ACHN (cell line): ENCODE measurements at regions not wholly inside any gene's neighbourhood (a gene's known extent, or its start where the extent isn't known, plus 50 kb on each side); places are given as distances from the start of the nearest gene placed in this dataset.
"Not testable (repeated sequence)": the region's sequence is repeated elsewhere in the genome, so short reads cannot be mapped to it uniquely, and the experiment has no call there.

ENCODE experiments used
- DNase-seq: peaks from one replicate; pipeline ENCODE4 v3.0.0-alpha.2; 2015
- in situ Hi-C: cut with HindIII; loops from 2 replicates; pipeline ENCODE4 v1.10.0; 2017; ENCODE audit warnings: low sequenced_read_pairs, low pct_ligation_motif_present, low pct_unique_long_range_greater_than_20kb

DNA sequence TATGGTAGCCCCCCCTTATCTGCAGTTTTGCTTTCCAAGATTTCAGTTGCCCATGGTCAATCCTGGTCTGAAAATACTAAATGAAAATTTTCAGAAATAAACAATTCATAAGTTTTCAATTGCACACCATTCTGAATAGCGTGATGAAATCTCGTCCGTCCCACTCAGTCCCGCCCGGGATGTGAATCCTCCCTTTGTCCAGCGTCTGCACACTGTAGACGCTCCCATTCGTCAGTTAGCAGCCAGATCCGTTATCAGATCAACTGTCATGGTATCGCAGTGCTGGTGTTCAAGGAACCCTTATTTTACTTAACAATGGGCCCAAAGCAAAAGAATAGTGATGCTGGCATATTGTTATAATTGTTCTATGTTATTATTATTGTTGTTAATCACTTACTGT lies 98.6 kb downstream of the TMEM215 start:
- in situ Hi-C loops, result no loop called here
- no peak for DNase-seq

DNA sequence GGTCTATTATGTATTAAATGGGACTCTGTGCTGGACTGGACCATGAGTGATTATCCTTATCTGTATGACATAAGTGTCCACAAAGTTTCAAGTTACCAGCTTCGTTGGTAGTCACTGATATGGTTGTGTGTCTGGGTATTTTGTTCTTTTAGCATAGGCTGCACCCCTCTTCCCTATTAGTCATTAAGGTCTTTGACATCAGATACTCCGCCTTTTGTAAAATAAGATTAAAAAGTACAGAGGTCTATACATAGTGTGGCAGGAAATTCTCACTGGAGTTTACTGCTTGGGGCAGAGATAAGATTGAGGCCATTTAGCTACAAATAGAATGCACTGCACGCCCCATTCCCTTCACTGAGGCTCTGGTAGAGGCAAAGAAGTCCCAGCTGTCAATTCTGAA lies 99.4 kb downstream of the TMEM215 start:
- in situ Hi-C loops, result no loop called here
- no peak for DNase-seq

DNA sequence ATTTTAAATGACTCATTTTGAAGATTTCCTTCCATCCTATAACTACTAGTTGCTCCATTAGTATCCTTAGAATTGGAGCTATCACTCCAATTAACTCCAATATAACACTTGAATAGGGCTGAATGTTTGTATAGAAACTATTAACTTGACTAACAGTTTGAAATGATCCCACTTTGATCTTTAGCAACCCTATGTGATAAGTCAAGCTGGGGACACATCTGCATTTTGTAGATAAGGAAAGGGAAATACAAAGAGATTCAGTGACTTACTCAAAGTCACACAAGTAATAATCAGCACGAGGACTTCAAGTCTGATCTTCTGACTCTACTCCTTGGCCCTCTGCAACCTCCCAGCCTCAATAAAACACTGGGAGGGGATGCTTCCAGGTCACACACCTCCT lies 101.1 kb downstream of the TMEM215 start:
- DNase-seq, result no peak
- in situ Hi-C loops, result no loop called here

DNA sequence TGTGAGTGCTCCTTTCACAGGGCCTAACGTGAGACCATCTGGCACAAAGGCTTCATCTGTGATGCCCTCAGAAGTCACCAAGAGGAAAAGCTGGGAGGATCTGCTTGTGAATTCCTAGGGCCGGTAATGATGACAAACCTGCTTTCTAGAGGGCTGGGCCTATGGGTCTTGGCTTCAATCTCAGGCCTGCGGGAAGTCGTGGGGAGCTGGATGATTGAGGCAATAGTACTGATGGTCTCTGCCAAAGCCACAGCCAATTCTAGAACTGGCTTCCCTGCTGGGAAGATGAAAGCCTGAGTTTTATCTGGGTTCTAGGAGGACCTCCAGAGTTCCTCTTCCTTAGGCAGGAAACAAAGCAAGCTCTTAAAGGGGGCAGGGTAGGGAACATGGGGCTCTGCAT lies 102.7 kb downstream of the TMEM215 start:
- in situ Hi-C loops, result no loop called here
- no peak for DNase-seq

DNA sequence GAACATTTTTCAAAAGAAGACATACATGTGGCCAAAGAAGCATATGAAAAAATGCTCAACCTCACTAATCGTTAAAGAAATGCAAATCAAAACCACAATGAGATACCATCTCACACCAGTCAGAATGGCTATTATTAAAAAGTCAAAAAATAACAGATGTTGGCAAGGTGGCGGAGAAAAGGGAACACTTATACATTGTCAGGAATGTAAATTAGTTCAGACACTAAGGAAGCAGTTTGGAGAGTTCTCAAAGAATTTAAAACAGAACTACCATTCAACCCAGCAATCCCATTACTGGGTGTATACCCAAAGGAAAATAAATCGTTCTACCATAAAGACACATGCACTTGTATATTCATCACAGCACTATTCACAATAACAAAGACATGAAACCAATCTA lies 106.9 kb downstream of the APTX start:
- in situ Hi-C loops, DNase-seq: not testable (repeated sequence)

DNA sequence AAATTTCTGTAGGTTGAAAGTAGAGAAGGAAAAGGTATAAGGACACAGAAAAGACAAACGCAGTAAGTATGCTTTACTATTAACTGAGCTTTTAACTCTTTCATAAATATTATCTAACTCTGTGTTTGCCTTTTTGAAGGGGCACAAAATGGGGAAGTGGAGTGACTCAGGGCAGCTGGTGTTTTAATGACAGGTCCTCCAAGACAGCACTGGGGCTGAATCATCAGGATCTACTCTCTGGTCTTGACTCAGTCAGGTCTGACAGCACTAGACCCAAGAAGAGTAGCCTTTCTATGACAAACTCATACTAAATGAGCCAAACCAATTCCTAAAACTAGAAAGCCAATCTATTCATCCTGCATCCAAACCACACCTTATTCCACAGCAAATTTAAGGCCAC lies 102.2 kb downstream of the APTX start:
- no peak for DNase-seq
- in situ Hi-C loops, result no loop called here

DNA sequence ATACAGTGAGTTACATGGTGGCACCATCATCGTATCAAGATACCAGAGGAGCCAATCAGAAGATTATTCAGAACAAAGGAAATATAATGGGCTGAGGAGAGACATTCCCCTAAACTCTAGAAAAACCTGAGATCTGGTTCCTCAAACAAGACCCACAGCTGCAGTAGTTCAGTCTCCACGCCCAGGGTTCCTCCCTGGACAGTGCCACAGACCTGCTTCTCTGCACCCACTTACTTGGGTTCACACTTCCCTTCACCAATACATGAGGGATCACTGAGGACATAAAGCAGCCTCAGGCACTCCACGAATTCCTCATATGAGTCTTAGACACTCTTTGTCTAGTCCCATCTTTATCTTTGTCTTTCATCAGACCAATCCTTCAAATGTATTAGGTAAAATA lies 101.7 kb downstream of the APTX start:
- in situ Hi-C loops, result no loop called here
- DNase-seq, result no peak

DNA sequence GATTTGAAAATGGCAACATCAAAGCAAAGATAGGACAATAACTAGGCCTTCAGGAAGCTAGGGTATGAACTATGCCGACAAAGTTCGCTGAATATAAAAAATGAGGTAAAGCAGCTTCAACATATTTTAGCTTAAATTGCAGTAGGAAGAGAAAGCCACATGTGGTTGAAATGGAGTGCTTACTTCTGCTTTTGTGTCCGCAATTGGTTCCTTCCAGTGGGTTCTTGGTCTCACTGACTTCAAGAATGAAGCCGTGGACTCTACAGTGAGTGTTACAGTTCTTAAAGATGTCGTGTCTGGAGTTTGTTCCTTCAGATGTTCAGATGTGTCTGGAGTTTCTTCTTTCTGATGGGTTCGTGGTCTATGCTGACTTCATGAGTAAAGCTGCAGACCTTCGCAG lies 95.2 kb downstream of the APTX start:
- in situ Hi-C loops, result no loop called here
- DNase-seq, result no peak

DNA sequence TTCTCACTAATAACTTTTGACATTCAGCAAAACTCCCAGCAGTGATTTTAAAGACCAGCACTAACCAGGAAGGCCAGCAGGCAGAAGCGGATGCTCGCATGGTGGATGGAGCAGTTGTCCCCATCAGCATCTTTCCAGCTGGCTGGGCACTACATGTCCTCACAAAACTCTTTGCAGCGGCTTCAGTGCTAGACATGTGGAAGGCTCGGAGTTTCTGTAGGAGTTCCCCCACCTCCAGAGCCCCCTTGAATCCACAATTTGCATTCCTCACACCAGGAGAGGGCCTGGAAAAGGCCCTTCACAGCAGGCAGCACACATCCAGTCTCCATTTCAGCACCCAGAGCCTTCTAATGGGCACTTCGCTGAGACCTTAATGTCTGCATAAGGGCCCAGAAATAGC lies 85.6 kb downstream of the APTX start:
- DNase-seq, result no peak
- in situ Hi-C loops, result no loop called here

DNA sequence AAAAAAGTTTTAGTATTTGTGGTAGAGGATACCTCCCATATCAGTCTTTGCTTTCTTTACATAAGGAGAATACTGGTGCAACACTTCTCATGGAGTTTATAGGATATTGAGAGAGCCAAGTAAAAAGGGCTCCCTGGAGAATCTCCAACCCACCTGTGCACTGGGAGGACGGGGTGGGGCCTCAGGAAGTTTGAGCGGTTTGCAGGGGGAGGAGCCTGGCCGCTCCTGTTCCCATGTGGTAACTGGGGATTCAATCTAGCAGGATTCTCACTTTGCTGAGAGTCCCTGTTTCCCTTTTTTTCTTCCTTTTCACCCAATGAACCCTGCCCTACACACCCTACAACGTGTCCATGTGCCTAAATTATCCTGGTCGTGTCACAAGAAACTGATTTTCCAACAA lies 82.8 kb downstream of the APTX start:
- in situ Hi-C loops, result no loop called here
- DNase-seq, result no peak
